GM13976 (cell line): ENCODE measurements at regions not wholly inside any gene's neighbourhood (a gene's known extent, or its start where the extent isn't known, plus 50 kb on each side); places are given as distances from the start of the nearest gene placed in this dataset.

ENCODE experiments used
- DNase-seq: peaks from one replicate; pipeline ENCODE4 v3.0.0; 2012; ENCODE audit warnings: low spot score
- CTCF ChIP-seq: IDR thresholded peaks from 2 replicates; pipeline ENCODE4 v1.5.1; 2012; ENCODE audit warnings: borderline replicate concordance, mild to moderate bottlenecking; ENCODE audit not compliant: insufficient read depth; ENCODE audit errors: extremely low read depth, missing control alignments, control extremely low read depth
- in situ Hi-C: fragments of 300-500 bp; cut with MboI; formaldehyde crosslinking; loops from one replicate; pipeline ENCODE4 v1.12.0; 2022; ENCODE audit warnings: low sequenced_read_pairs, mixed read lengths, inconsistent platforms; ENCODE audit not compliant: unreplicated experiment

DNA sequence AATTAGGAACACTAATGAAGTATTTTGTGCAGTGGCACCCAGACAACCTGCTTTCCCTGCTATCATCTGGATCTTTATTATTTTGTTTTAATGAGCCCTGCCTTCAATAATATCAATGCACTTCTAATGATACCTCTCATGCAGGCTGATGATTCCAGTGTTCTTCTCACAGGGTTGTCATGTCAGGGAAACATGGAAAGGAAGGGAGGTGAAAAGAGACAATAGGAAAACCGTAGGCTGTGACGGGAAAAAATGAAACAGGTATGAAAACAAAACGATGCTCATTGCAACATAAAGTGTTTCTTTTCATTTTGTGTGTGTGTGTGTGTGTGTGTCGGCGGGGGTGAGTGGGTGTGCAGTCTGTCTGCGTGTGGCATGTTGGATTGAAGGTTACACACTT is 102.6 kb upstream of the CTBP2 start:
- in situ Hi-C loops = no loop called here
- no peak for DNase-seq
- TF ChIP-seq CTCF = no peak

DNA sequence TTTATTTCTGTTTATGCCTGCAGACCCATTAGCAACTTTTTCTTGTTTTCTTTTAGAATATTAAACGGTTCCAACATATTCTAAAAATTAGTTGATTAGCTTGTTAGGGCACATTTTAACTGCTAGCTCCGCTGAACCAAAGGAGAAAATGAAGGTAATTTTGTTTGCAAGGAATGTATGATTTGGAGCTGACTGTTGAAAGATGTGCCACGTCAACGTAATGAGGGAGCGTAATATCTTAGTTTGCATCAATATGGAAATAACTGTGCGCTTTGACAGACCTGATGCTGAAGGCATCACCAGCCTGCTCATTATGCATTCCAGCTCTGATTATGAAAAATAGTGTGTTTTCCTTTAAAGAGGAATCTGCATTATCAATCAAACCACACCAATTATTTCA is 102.0 kb upstream of the CTBP2 start:
- no peak for DNase-seq
- no peak for TF ChIP-seq CTCF
- in situ Hi-C loops = no loop called here

DNA sequence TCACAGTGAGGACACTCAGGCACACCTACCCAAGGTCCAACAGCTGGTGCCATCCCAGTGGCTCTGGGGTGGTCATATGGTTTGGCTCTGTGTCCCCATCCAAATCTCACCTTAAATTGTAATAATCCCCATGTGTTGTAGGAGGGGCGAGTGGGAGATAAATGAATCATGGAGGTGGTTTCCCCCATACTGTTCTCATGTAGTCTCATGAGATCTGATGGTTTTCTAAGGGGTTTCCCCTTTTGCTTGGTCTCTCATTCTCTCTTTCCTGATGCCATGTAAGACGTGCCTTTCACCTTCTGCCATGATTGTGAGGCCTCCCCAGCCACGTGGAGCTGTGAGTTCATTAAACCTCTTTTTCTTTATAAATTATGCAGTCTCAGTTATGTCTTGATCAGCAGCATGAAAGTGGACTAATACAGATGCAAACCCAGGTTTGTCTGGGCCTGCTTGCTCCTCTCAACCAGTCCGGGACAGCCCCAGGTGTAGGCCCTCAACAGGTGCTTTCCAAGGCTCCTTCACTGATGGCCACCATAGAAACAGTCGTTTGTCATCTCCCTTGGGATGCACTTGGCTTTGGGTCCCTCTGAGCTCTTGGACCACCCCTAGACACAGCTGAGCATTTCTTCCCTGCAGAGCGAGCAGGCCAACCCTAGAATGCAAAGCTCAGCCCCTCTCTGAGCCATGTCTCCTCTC is 101.3 kb upstream of the CTBP2 start:
- TF ChIP-seq CTCF = no peak
- in situ Hi-C loops = no loop called here
- no peak for DNase-seq

DNA sequence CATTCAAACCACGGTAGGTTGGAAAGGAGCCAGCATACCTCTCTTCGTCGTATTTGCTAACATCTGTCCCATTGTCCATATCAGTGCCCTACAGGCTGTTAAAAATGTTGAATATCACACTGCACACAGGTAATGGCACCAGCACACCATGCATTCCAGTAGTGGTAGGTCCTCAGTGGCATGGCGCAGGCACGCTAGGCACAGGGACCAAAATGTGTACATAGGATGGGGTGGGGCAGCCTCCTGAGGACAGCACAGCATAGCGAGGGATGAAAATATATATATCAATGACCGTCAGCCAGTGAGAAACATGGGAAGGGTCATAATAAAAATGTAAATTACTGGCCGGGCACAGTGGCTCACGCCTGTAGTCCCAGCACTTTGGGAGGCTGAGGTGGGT is 99.9 kb upstream of the CTBP2 start:
- in situ Hi-C loops = no loop called here
- DNase-seq = no peak
- no peak for TF ChIP-seq CTCF

DNA sequence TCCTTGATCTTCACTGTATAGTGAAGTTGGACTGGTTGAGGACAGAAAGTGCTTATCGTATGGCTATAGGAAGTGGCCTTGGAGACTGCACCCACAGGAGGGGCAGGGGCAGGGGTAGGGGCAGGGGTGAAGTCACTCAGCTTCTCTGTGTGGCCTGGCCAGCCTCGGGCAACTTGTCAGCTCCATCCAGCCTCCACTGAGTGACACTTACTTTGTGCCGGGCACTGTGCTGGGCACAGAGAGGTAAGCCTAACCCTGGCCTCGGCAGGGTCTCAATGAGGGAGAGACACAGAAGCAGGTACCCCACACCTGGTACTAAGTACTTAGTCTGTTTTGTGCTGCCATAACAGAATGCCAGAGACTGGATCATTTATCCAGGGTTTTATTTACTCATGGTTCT is 99.3 kb upstream of the CTBP2 start:
- no peak for TF ChIP-seq CTCF
- no peak for DNase-seq
- in situ Hi-C loops = no loop called here

GRCh38 chr10:125258676-125259075 is 98.3 kb upstream of the CTBP2 start:
- no peak for DNase-seq
- no peak for TF ChIP-seq CTCF
- in situ Hi-C loops = no loop called here
